Daoy (cell line): ENCODE measurements at regions not wholly inside any gene's neighbourhood (a gene's known extent, or its start where the extent isn't known, plus 50 kb on each side); places are given as distances from the start of the nearest gene placed in this dataset.
"Not testable (repeated sequence)": the region's sequence is repeated elsewhere in the genome, so short reads cannot be mapped to it uniquely, and the experiment has no call there.

Experiments
- DNase-seq: peaks from one replicate; pipeline ENCODE4 v3.0.0-alpha.2; 2015; ENCODE audit warnings: low read depth

DNA sequence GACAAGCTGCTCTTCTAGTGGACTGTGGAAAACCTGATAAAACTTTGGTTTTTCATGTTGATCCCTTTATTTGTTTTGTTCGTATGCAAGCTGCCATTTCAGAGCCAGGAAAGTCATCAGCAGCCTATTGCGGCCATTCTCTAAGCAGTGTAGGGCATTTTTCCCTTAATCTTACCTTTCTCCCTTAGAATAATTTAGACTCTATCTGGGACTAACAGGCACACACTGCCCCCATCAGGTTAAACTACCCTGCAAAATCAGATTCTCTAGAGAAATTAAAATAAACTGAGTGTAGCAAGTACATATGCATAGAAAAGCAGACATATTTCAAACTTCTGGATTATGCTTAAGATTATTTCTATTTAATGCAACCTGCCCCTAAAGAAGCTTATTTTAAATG is 347.5 kb downstream of the METTL4 start:
- no peak for DNase-seq

DNA sequence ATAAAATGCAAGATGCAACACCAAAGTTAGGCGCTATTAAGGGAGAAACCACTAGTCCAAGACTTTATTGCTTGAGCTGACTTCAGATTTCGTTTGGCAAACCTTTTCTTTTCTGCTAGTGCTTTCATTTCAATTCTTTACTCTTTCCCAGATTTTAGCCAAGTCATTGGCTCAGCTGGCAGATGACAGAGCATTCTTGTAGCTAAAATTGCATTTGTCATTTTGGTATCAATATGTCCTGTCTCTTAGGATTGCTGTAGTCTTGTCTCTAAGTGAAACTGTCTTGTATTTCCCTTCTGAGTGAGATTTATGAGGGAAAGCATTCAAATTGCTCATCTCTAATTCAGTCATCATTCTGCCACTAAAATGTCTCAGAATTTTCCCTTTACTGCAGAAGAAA is 335.1 kb downstream of the METTL4 start:
- no peak for DNase-seq

DNA sequence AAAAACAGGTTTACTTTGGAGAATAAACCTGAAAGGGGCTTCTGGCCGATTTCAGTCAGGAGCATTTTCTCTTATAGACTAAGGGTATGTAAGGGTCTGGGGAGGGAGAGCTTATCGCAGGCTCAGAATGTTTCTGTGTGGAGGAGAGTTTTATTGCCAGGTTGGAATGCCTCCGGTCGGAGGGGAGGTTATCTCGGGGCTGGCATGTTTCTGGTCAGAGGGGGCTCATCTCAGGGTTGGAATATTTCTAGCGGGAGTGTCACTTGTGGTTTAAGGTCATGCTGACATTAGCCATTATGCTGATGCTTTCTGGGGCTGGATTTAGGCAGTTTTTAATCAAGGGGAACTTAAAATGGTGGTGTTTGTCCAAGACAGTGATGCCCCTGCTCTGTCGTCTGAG is 333.6 kb downstream of the METTL4 start:
- no peak for DNase-seq

DNA sequence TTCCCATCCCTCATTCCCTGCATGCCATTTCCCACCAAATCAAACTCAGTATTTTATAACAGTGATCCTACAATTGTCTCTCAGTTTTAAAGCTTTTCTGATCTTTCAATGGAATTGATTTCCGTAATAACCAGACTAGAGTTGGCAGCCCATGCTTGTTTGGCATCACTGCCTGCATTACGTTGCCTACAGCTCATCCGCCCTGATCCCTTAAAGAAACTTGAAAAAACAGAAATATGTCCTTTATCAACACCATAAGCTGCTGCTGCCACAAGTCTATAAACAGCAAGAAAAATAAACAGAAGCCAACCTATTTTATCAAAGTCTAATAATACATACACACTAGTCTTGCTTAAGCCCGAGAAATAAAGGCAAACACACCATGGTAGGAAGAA is 331.0 kb downstream of the METTL4 start:
- DNase-seq: no peak

DNA sequence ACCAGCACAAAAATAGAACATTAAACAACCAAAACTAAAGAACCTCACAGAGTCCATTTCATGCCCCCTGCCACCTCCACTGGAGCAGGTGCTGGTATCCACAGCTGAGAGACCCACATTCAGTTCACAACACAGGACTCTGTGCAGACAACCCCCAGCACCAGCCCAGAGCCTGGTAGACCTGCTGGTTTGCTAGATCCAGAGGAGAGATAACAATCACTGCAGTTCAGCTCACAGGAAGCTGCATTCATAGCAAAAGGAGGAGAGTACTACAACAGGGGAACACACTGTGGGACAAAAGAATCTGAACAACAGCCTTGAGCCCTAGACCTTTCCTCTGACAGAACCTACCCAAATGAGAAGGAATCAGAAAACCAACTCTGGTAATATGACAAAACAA is 326.7 kb downstream of the METTL4 start:
- no peak for DNase-seq

DNA sequence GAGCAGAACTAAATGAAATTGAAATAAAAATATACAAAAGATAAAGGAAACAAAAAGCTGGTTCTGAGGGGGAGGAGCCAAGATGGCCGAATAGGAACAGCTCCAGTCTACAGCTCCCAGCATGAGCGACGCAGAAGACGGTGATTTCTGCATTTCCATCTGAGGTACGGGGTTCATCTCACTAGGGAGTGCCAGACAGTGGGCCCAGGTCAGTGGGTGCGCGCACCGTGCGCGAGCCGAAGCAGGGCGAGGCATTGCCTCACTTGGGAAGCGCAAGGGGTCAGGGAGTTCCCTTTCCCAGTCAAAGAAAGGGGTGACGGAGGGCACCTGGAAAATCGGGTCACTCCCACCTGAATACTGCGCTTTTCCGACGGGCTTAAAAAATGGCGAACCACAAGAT is 324.2 kb downstream of the METTL4 start:
- not testable (repeated sequence) for DNase-seq

DNA sequence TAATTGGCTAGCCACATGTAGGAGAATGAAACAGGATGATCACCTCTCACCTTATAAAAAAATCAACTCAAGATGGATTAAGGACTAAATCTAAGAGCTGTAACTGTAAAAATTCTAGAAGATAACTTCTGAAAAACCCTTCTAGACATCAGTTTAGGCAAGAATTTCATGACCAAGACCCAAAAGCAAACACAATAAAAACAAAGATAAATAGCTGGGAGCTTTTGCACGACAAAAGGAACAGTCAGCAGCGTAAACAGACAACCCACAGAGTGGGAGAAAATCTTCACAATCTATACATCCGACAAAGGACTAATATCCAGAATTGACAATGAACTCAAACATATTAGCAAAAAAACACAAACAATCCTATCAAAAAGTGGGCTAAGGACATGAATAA is 316.3 kb downstream of the METTL4 start:
- no peak for DNase-seq

DNA sequence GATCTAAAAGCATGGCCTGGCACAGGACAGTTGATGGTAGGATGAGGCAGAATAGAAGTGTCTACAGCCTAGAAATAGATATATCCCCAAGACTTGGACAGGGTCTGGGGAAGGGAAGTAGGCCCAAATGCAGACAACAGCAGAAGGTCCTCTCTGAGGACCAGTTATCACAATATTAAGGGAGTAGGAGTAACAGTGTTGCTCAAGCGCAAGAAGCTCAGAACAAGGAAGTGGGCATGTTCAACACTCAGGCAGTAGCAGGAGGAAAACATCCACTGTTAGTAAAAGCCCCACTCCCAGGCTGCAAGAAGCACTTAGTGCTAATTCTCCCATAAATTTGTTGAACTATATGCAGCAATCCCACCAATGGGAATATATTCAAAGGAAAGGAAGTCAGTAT is 314.7 kb downstream of the METTL4 start:
- DNase-seq: no peak

DNA sequence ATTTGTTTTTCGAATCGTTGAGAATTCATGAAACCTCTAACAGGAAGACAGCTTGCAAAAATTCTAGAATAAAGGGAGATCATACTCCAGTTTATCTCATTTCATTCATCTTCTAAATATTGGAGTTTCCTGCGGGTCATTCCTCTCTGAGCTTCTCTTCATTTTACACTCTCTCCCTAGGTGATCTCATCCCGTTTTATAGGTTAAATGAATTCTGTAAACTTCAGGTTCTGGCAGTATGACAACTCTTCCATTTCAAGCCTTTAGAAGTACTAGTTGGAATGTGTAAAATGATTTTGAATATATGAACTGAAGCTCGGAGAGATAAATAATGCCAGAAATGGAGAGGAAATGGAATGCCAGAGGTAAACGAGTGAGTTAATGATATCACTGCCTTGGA is 312.4 kb downstream of the METTL4 start:
- no peak for DNase-seq

DNA sequence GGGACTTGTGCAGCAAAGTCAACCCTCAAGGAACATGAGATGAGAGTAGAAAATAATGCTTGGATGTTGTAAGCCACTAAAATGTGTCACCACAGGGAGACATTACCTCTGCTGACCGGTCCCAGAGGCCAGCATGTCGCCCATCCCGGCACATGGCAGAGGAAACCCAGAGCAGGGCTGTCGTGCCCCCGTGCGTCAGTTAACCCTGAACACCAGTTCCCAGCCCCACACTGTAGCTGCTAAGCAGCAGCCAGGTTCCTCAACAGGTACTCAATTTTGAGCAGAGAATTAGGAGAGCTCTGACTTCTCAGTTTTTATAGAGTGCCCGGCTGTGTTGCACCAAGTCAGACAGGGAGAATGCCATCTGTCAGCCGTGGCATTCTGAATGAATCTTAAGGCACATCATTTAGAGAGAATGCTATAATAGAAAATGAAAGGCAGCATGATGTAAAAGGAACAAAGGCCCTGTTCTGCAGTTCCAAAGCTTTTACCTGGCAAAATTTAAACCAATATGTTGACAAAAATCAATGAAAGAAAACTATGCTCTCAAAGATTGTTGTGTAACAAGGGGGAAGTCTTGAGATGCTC is 307.9 kb downstream of the METTL4 start:
- no peak for DNase-seq

DNA sequence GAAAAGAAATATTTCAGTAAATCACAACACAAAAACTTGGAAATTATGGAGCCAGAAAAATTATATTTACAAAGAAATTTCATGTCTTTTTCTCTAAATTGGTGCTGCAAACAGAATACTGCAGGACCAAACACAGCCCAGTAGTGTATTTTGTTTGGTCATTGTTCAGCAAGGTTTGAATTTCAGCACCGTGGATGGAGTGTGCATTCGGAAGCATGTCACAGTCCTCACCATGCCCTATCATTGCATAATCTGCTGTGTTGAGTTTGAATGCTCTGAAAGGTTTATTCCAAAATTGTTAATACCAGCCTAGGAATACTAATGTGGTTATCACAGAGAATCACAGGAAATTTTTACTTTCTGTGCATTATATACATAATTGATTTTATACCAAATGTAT is 296.7 kb downstream of the METTL4 start:
- DNase-seq: no peak

DNA sequence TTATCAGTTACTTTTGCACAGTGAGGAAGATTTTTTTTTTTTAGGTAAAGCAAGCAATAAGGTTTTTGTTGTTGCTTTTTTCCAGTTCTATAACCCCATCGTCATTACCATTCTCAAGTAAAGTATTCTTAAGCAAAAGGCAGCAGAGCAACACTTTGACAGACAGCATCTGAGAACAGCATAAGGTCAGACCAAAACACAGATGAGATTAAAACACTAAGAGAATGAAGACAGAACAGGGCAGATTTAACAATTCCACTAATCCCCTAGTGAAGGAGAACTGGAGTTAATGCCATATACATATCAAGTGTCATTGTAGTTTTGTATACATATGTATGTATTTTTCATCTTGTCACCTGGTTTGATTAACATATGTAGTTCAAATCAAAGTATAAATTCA is 290.2 kb downstream of the METTL4 start:
- no peak for DNase-seq

DNA sequence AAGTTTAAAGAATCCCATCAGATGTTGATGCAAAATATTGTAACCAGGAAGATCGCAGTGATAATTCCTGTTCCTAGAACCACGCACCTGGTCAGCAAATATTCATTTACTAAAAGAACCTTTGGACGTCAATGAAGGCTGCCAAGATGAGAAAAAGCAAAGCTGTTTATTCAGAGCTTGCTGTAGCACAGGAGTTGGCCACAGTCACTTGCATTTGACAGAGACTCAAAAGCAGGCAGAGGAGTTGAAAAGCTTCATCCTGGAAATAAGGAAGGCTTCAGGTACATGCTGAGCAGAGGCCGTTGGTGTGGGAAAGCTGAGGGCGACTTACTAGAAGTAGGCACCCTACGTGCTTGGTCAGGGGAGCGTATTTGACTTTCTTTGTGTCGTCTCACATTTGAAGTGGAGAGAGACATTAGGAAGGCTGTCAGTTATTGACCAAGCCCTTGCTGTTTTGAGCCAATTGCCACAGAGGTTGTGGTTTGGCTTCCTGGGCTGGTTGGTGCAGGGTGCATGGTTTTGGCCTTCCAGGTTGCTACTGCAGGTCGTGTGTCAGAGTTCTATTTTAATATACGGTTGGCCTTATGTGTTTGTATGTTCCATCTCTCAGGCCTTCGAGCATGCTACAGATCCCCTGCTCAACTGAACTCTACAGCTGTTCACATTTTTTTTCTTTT is 289.6 kb downstream of the METTL4 start:
- DNase-seq: no peak

DNA sequence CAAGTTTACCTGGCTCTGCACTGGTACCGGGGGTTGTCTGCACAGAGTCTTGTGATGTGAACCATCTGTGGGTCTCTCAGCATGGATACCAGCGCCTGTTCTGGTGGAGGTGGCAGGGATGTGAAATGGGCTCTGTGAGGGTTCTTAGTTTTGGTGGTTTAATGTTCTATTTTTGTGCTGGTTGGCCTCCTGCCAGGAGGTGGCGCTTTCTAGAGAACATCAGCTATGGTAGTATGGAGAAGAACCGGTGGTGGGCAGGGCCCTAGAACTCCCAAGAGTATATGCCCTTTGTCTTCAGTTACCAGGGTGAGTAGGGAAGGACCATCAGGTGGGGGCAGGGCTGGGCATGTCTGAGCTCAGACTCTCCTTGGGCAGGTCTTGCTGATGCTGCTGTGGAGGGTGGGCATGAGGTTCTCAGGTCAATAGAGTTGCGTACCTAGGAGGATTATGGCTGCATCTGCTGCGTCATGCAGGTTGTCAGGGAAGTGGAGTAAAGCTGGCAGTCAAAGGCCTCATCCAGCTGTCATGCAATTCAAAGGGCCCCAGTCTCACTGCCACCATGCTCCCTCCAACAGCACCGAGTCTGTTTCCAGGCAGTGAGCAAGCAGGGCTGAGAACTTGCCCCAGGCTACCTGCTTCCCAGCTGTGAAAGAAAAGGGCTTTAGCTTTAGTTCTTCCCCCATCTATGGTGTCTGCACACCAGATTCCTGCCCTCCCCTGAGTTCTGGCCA is 278.0 kb downstream of the METTL4 start:
- no peak for DNase-seq

DNA sequence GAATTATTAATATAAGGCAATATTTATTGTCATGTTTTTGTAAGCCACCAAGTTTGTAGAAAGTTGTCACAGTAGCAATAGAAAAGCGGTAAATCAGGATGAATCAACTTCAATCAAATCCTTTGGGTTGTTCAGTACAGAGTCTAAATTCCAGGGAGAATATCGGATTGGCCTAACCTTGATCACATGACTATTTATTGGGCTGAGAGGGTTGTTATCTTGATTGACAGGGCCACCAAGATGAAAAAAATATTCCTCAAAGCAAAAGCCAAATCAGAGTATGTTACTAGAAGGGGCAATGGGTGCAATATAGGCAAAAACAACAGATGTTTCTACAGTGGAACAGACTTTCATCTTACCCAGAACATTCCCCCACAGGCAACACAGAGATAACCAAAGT is 270.0 kb downstream of the METTL4 start:
- DNase-seq: no peak

DNA sequence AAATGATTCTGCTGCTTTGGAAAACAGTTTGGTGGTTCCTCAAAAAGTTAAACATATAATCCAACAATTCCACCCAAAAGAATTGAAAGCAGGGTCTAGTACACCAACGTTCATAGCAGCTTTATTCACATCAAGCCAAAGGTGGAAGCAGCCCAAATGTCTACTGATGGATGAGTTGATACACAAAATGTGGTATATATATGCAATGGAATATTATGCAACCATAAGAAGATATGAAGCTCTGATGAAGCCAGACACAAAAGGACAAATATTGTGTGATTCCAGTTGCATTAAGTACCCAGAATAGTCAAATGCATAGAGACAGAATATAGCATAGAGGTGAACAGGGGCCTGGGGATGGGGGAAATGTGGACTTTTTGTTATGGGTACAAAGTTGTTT is 269.3 kb downstream of the METTL4 start:
- no peak for DNase-seq

DNA sequence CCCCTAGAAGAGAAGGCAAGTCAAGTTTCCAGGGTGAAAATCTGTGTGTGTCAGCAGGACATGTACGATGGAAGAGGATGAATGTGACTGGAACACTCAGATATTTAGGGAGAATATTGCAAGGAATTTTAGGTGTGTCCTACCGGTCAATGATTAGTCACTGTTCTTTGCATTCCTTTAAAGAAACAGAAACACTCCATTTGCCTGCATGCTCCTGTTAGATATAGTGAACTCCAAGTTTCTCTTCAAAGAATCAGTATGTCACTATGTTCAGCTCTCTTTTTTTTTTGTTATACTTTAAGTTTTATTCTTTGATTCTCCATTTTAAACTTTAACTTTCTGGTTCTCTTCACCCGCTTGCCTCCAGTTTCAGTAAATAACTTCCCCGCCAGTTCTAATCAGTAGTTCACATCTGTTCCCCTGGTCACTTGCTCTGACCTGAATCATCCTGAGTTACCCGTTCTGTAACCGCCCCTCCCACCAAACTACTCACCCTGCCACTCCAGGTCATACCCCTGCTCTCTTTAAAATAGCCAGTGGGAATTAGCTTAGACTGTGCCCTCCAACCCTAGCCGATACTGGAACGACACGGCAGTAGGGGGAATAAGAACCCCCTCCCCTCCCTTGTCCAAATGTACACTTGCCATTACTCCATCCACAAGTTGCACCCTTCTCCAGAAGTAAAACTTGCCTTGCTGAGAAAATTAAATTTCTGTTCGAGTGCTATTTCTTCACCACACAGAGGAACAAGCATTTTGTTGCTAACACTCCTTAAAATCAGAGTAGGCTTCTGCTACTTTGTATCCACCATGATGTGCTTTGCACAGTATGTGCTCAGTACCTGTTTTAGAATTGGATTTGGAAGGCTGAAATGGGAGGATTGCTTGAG is 268.4 kb downstream of the METTL4 start:
- peak; percentile 10 for DNase-seq

DNA sequence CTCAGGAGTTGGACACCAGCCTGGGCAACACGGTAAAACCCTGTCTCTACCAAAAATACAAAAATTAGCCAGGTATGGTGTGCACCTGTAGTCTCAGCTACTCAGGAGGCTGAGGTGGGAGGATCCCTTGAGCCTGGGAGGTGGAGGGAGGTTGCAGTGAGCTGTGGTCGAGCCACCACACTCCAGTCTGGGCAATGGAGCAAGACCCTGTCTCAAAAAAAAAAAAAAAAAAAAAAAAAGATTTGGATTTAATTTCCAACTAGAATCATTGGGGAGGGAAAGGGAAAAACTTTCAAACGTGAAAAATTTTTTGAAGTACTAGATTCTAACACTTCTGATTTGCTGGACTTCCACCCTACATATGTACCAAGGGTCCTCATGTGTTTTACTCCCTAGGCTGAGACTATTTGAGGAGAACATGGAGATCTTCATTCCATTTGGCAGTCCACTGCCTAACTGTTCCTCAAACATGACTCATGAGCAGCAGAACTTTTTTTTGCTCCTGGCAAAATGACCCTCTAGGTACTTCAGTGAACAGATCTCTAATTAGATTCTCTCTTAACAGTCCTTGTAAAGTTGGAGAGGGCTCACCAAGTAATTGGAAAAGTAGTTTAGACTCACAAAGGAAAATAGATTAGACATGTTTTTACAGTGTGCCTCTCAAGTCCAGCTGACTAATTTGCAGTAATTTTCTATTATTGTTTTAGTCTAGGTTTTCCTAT is 267.6 kb downstream of the METTL4 start:
- peak; percentile 19 for DNase-seq

DNA sequence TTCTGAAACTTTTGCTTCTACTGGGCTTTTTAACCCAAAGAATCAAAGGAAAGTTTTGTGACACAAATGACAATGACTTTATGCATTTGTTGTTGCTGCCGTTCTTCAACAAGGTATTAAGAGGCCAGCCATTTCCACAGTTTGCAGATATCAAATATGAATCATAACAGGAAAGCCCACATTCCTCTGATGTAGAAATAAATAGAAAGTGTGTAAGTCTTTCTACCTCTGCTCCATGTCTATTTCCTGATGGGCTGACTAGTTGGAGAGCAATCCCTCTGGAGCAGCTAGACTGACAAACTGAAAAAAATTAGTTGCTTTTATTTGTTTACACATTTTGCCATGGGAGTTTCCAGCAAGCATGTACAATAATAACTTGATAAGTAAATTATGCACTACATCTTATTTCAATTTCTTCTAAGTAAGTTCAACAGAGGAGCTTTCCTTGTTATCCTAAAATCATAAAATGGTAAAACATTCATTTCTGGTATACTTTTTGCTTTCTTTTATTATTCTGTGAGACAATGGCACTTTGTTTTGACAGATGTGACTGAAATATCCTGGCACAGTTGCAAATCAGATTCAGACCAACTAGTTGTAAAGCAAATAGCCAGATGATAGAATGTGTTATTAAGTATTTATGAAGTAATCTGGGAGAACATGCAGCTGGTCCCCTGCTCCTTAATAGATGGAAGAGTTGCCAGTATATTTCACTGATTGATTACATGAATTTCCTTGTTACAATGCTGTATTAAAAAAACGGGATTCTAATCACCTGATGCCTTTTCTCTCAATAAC is 266.7 kb downstream of the METTL4 start:
- no peak for DNase-seq

DNA sequence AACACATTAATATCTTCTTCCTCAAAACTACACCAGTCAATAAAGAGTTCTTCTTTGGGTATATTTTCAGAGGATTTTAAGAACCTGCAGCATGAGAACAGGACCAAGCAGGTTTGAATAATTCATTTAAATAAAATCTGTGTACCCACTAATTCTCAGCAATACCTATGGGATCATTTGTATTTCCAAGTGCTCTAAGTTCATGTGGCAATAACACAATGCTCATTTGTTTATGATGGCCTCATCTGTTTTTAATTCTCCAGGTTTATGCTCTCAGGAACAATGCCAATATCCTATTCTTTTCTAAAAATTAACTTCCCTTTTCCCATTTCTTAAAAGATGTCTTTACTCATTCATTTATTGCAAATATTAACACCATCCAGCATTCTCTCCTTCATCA is 264.7 kb downstream of the METTL4 start:
- DNase-seq: no peak

DNA sequence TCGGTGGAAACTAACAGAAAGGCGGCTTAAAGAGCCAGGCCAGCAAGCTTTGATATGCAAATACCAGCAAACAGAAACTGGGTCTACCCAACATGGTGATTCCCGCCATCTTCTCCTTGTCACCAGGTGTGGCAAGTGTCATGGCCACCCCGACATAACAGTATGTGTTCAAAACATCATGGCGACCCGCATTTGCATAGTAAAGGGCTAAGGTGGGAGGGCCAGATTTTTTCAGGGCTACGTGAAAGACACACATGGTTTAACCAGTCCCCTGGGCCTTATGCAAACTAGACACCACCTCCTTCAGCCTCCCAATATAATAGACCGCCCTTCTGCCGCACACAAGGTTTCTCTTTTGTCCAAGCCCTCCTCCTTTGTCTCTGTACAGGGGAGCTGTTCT is 260.4 kb downstream of the METTL4 start:
- DNase-seq: no peak
